Nephron progenitor cell (in vitro differentiated cells): ENCODE measurements at regions not wholly inside any gene's neighbourhood (a gene's known extent, or its start where the extent isn't known, plus 50 kb on each side); places are given as distances from the start of the nearest gene placed in this dataset.

Experiments
- DNase-seq: peaks from one replicate; pipeline ENCODE4 v3.0.0; 2021
- H3K27ac Mint-ChIP-seq: 2 replicates; pipeline ENCODE4 v1.8.0; 2021; ENCODE audit warnings: mild to moderate bottlenecking, moderate library complexity, mixed read lengths
- H3K27me3 Mint-ChIP-seq: 2 replicates; pipeline ENCODE4 v1.8.0; 2021; ENCODE audit warnings: mild to moderate bottlenecking, low read depth, mixed read lengths; ENCODE audit not compliant: poor library complexity
- H3K36me3 Mint-ChIP-seq: 2 replicates; pipeline ENCODE4 v1.8.0; 2021; ENCODE audit warnings: low read depth, mixed read lengths
- H3K4me1 Mint-ChIP-seq: 2 replicates; pipeline ENCODE4 v1.8.0; 2021; ENCODE audit warnings: mixed read lengths
- H3K4me3 Mint-ChIP-seq: 2 replicates; pipeline ENCODE4 v1.8.0; 2021; ENCODE audit warnings: mild to moderate bottlenecking, moderate library complexity, mixed read lengths
- H3K9me3 Mint-ChIP-seq: 2 replicates; pipeline ENCODE4 v1.8.0; 2021; ENCODE audit warnings: mild to moderate bottlenecking, moderate library complexity, mixed read lengths
- CTCF ChIP-seq: fragments of 200-600 bp; sonication (generic); IDR thresholded peaks from 2 replicates; pipeline ENCODE4 v1.5.0; 2021; ENCODE audit warnings: antibody characterized with exemption

- Mint-ChIP-seq H3K4me1 (peaks cover 36% of the 10 kb centered on the region), H3K9me3 (peaks cover 4% of the 10 kb centered on the region), H3K4me3 (peak overlapping the region; percentile 62), H3K36me3 (no peaks in the 10 kb centered on the region), H3K27ac (peak overlapping the region; percentile 90), H3K27me3 (no peaks in the 10 kb centered on the region)
- peak; percentile 7 for DNase-seq
- TF ChIP-seq CTCF: no peak
Observed at GRCh38 chr1:82161700-82162141, 361.0 kb downstream of the ADGRL2 start.

- Mint-ChIP-seq H3K27ac (no peak overlapping the region), H3K9me3 (peaks cover 4% of the 10 kb centered on the region), H3K27me3 (no peaks in the 10 kb centered on the region)
Observed at GRCh38 chr1:82160903-82161302, 360.2 kb downstream of the ADGRL2 start.

GRCh38 chr1:82160036-82160435 lies 359.3 kb downstream of the ADGRL2 start:
- Mint-ChIP-seq H3K4me1 (peaks cover 36% of the 10 kb centered on the region), H3K36me3 (no peaks in the 10 kb centered on the region)

More at GRCh38 chr1:82160903-82161302, 360.2 kb downstream of the ADGRL2 start:
- Mint-ChIP-seq H3K4me3 (no peak overlapping the region), H3K36me3 (no peaks in the 10 kb centered on the region), H3K4me1 (peaks cover 36% of the 10 kb centered on the region)
- TF ChIP-seq CTCF: no peak
- DNase-seq: peak; percentile 7

GRCh38 chr1:82158981-82159380 lies 358.2 kb downstream of the ADGRL2 start:
- DNase-seq: no peak
- Mint-ChIP-seq H3K4me1 (peaks cover 44% of the 10 kb centered on the region), H3K36me3 (no peaks in the 10 kb centered on the region), H3K27ac (no peak overlapping the region), H3K27me3 (no peaks in the 10 kb centered on the region), H3K9me3 (peaks cover 4% of the 10 kb centered on the region), H3K4me3 (no peak overlapping the region)
- no peak for TF ChIP-seq CTCF

More at GRCh38 chr1:82160036-82160435, 359.3 kb downstream of the ADGRL2 start:
- TF ChIP-seq CTCF: no peak
- H3K27me3 Mint-ChIP-seq: no peaks in the 10 kb centered on the region
- no peak for DNase-seq
- H3K27ac Mint-ChIP-seq: no peak overlapping the region
- H3K9me3 Mint-ChIP-seq: peaks cover 4% of the 10 kb centered on the region
- H3K4me3 Mint-ChIP-seq: no peak overlapping the region

- H3K4me1 Mint-ChIP-seq: peaks cover 10% of the 10 kb centered on the region
- no peaks in the 10 kb centered on the region for H3K27me3 Mint-ChIP-seq
- no peak overlapping the region for H3K27ac Mint-ChIP-seq
- DNase-seq: no peak
- H3K9me3 Mint-ChIP-seq: no peaks in the 10 kb centered on the region
- no peak overlapping the region for H3K4me3 Mint-ChIP-seq
- no peaks in the 10 kb centered on the region for H3K36me3 Mint-ChIP-seq
- no peak for TF ChIP-seq CTCF
Observed at GRCh38 chr1:82154219-82154970, 353.7 kb downstream of the ADGRL2 start.

GRCh38 chr1:82153752-82154151 lies 353.0 kb downstream of the ADGRL2 start:
- TF ChIP-seq CTCF: no peak
- no peaks in the 10 kb centered on the region for H3K9me3 Mint-ChIP-seq
- no peak overlapping the region for H3K27ac Mint-ChIP-seq
- no peaks in the 10 kb centered on the region for H3K27me3 Mint-ChIP-seq
- no peaks in the 10 kb centered on the region for H3K36me3 Mint-ChIP-seq
- DNase-seq: no peak
- peaks cover 10% of the 10 kb centered on the region for H3K4me1 Mint-ChIP-seq
- H3K4me3 Mint-ChIP-seq: no peak overlapping the region
